ENCODE measurements at regions not wholly inside any gene's neighbourhood (a gene's known extent, or its start where the extent isn't known, plus 50 kb on each side); places are given as distances from the start of the nearest gene placed in this dataset.

- no peak for TF ChIP-seq CTCF (IDR thresholded peaks at IDR 0.05)
- no peak for TF ChIP-seq POLR2A (IDR thresholded peaks at IDR 0.05)
These were observed 127.3 kb upstream of the TMPO start for GRCh38 chr12:98388126-98388525.

Data from Peyer's patch (tissue), 4 donors.